ENCODE measurements at regions not wholly inside any gene's neighbourhood (a gene's known extent, or its start where the extent isn't known, plus 50 kb on each side); places are given as distances from the start of the nearest gene placed in this dataset.
"Not testable (repeated sequence)": the region's sequence is repeated elsewhere in the genome, so short reads cannot be mapped to it uniquely, and the experiment has no call there.

- DNase-seq (ENCODE audit: low spot score), result not testable (repeated sequence)
Measured at GRCh38 chr3:10109-10996, 186.2 kb upstream of the CHL1 start.

- no peak for DNase-seq (ENCODE audit: low spot score)
Measured at GRCh38 chr3:11734-12133, 184.8 kb upstream of the CHL1 start.

GRCh38 chr3:14652-15051 lies 181.9 kb upstream of the CHL1 start:
- no peak for DNase-seq (ENCODE audit: low spot score)

GRCh38 chr3:16366-16765 lies 180.2 kb upstream of the CHL1 start:
- no peak for DNase-seq (ENCODE audit: low spot score)

GRCh38 chr3:20421-20820 lies 176.1 kb upstream of the CHL1 start:
- no peak for DNase-seq (ENCODE audit: low spot score)

GRCh38 chr3:24006-24405 lies 172.6 kb upstream of the CHL1 start:
- DNase-seq (ENCODE audit: low spot score), result no peak

- DNase-seq (ENCODE audit: low spot score), result no peak
Measured at GRCh38 chr3:25056-25455, 171.5 kb upstream of the CHL1 start.

GRCh38 chr3:35985-36384 lies 160.6 kb upstream of the CHL1 start:
- DNase-seq (ENCODE audit: low spot score), result not testable (repeated sequence)

- peak; percentile 2 for DNase-seq (ENCODE audit: low spot score)
Measured at GRCh38 chr3:42871-43744, 153.5 kb upstream of the CHL1 start.

- DNase-seq (ENCODE audit: low spot score), result no peak
Measured at GRCh38 chr3:44028-44676, 152.4 kb upstream of the CHL1 start.

- DNase-seq (ENCODE audit: low spot score), result not testable (repeated sequence)
Measured at GRCh38 chr3:44941-45340, 151.6 kb upstream of the CHL1 start.

GRCh38 chr3:46576-46975 lies 150.0 kb upstream of the CHL1 start:
- no peak for DNase-seq (ENCODE audit: low spot score)

- DNase-seq (ENCODE audit: low spot score), result not testable (repeated sequence)
Measured at GRCh38 chr3:53441-53840, 143.1 kb upstream of the CHL1 start.

GRCh38 chr3:54240-54639 lies 142.3 kb upstream of the CHL1 start:
- DNase-seq (ENCODE audit: low spot score), result no peak

- DNase-seq (ENCODE audit: low spot score), result no peak
Measured at GRCh38 chr3:56672-57071, 139.9 kb upstream of the CHL1 start.

- no peak for DNase-seq (ENCODE audit: low spot score)
Measured at GRCh38 chr3:59854-60253, 136.7 kb upstream of the CHL1 start.

GRCh38 chr3:63095-63765 lies 133.3 kb upstream of the CHL1 start:
- no peak for DNase-seq (ENCODE audit: low spot score)

- no peak for DNase-seq (ENCODE audit: low spot score)
Measured at GRCh38 chr3:69690-70089, 126.9 kb upstream of the CHL1 start.

- DNase-seq (ENCODE audit: low spot score), result no peak
Measured at GRCh38 chr3:72776-73175, 123.8 kb upstream of the CHL1 start.

- no peak for DNase-seq (ENCODE audit: low spot score)
Measured at GRCh38 chr3:73271-73670, 123.3 kb upstream of the CHL1 start.

- no peak for DNase-seq (ENCODE audit: low spot score)
Measured at GRCh38 chr3:74676-75243, 121.8 kb upstream of the CHL1 start.

- DNase-seq (ENCODE audit: low spot score), result no peak
Measured at GRCh38 chr3:75260-75659, 121.3 kb upstream of the CHL1 start.

Data from LoVo (cell line).